ENCODE measurements at regions not wholly inside any gene's neighbourhood (a gene's known extent, or its start where the extent isn't known, plus 50 kb on each side); places are given as distances from the start of the nearest gene placed in this dataset.
A peak's percentile ranks its signal among the peaks of the same experiment; 100 is the strongest.

GRCh38 chr14:97387252-97387874 is 590.2 kb downstream of the VRK1 start:
- DNase-seq (no peak), ATAC-seq (ENCODE audit: poor library complexity) (no peak)
- intact Hi-C loops (cut with DNase I): no loop called here

GRCh38 chr14:97388408-97388807 is 591.2 kb downstream of the VRK1 start:
- intact Hi-C loops (cut with DNase I): no loop called here
- DNase-seq: no peak
- no peak for ATAC-seq (ENCODE audit: poor library complexity)

- intact Hi-C loops (cut with DNase I): no loop called here
- DNase-seq: peak; percentile 44
- peak; percentile 79 for ATAC-seq (ENCODE audit: poor library complexity)
Measured at GRCh38 chr14:97390096-97390724, 593.0 kb downstream of the VRK1 start.

DNA sequence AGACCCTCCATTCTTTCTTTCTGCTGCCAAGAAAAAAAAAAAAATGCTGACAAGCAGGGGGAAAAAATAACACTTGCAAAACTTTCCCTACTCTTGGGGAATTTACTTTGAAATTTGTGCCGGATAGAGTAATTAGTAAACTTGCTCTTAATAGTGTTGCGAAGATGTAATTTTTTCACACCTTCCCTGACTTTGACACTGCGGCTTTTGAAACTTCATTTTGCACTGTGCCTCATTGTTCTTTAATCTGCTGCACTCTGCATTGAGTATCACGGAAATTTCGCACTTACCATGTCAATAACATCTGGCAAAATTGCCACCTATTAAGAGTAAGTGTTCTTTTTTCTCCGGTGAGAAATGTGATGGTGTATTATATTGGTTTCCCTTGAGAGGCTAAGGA is 596.1 kb downstream of the VRK1 start:
- intact Hi-C loops (cut with DNase I): no loop called here
- ATAC-seq (ENCODE audit: poor library complexity) (no peak), DNase-seq (no peak)

GRCh38 chr14:97395068-97395467 is 597.9 kb downstream of the VRK1 start:
- DNase-seq (no peak), ATAC-seq (ENCODE audit: poor library complexity) (no peak)
- intact Hi-C loops (cut with DNase I): no loop called here

DNA sequence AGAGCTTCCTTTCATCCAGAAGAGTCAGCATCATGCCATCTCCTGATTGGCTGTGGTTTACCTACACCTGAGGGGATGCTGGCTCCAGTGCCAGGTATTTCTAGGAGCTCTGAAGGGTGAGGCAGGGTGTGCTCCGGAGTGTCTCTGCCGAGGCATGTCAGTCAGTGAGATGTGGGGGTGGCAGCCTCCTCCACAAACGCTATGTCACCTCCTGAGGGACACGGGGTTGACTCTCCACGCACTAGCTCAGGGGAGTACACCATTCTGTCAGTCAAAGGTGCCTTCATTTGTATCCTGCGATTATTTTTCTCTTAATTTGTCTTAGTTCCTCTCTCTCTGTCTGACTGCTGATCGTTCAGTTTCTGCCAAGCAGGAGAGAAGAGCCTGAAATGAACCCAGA is 604.5 kb downstream of the VRK1 start:
- intact Hi-C loops (cut with DNase I): no loop called here
- ATAC-seq (ENCODE audit: poor library complexity): no peak

DNA sequence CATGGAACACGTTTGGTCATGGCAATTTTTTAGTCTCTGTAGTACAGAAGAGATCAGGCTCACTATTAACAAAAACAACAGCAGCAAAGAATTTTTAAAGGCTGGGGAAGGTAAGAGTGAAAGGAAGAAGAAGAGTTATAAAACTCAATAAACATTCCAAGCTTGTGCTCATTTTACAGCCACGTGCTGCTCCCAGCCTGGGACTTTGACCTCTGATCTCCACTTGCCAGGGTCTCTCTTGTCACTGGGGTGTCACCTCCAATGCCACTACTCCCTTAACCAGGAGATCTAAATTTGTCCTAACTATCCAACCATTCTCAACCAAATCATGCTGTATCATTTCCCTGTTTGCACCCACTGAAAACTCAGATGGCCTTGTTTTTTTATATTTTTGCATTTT is 605.1 kb downstream of the VRK1 start:
- intact Hi-C loops (cut with DNase I): no loop called here
- DNase-seq (no peak), ATAC-seq (ENCODE audit: poor library complexity) (no peak)

More for the DNA sequence above, 604.5 kb downstream of the VRK1 start:
- no peak for DNase-seq

- no peak for DNase-seq
- ATAC-seq (ENCODE audit: poor library complexity): no peak
- intact Hi-C loops (cut with DNase I): no loop called here
Measured at GRCh38 chr14:97407701-97408407, 610.7 kb downstream of the VRK1 start.

GRCh38 chr14:97408503-97408902 is 611.3 kb downstream of the VRK1 start:
- DNase-seq (no peak), ATAC-seq (ENCODE audit: poor library complexity) (no peak)
- intact Hi-C loops (cut with DNase I): no loop called here

DNA sequence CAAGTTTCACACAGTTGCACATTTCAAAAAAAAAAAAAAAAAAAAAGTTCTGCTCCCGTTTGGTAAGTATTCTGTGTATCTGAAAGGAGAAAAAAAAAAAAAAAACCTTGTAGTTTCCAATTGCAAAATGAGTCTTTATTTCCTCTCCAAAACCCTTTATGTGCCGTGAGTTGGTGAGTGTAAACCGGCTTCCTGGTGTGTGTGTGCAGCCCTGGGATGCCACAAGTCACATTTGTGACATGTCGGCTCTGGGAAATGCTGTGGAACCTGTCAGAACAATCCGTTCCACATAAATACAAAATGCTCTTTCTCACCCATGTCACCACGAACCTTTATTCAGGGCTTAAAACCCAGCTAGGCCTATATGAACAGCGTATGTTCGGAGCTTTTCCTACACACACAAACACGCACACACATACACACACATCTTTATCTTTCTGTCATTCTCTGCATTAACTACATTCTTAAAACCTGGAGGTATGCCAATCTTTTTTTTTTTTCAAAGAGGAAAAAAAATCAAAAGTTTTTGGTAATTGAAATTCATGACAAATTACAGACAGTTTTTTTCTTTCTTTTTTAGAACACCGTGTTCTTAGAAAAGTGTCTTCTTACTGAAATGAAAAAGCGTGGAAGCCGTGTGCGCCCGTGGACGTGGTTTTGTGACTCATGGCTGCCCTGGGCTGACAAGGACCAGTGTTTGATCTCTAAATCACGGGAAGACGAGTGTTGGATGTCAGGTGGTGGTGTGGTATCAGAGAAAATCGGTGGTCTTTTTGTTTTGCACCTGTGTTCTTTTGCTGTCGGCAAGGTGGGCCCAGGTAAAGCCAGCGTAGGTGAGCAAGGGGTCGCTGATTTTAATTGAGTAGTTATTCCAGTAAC is 612.0 kb downstream of the VRK1 start:
- no peak for DNase-seq
- no peak for ATAC-seq (ENCODE audit: poor library complexity)
- intact Hi-C loops (cut with DNase I): no loop called here

DNA sequence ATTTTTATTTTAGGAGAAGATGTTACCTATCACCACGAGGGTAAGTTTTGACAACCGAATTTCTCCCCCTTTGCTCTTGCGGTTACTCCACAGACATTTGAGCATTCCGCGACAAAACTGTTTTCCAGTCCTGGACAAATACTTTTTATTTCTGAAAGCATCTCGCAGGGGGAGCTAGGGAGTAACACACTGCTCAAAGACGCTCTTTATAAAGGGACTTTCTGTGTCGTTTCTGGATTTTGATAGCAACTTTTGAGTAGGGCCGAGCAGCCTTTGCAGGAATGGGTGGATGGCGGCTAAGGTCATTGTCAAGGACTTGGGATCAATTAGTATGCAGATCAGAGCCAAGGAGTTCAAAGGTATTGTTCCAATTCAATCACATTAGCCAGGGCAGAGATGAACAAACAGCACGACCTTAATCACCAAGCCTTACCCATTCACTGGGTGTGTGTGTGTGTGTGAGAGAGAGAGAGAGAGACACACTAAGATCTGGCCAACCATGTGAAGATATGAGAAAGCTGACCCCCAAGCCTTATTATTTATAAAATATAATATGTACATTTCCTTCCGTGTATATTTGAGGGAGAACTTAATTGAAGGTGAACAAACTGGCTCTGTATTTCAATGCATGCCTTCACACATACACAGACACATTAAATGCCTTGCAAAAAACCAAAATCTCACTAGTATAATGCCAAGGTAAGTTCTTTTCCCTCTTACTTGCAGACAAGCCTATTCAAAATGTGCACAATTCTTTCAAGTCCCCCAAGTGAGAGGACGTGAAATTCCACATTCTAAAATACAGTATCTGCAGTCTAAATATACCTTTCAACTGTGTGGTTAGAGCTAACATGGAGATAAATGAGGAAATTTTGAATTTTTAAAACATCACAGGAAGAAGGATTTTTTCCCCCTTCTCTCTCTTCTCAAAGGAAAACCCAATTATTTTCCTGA is 613.8 kb downstream of the VRK1 start:
- intact Hi-C loops (cut with DNase I): no loop called here
- no peak for ATAC-seq (ENCODE audit: poor library complexity)
- DNase-seq: no peak

- ATAC-seq (ENCODE audit: poor library complexity): no peak
- intact Hi-C loops (cut with DNase I): no loop called here
- no peak for DNase-seq
Measured at GRCh38 chr14:97411938-97412612, 614.9 kb downstream of the VRK1 start.

DNA sequence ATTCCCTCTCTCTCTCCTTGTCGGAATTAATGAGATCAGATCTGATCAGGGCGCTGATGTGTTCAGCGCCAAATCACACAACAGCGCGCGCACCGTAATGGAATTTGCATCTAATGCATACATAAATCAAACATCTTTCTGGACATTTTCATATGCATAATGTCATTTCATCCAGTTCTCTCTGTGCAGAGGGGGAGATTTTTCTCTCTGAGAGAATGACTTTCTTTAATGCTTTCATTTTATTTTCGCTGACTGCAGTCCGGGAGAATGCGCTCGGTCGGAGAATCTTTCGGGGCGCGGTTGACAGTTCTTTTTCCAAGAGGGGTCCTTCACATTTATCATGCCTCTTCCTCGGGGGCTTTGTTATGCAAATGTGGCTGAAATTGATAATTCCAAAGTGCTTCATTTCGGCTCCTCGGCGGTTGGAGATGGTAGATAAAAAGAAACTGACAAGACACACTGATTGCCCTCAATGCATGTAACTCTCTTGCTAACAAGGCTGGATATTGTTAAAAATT is 615.9 kb downstream of the VRK1 start:
- DNase-seq: no peak
- ATAC-seq (ENCODE audit: poor library complexity): no peak
- intact Hi-C loops (cut with DNase I): no loop called here

GRCh38 chr14:97413966-97414717 is 617.0 kb downstream of the VRK1 start:
- ATAC-seq (ENCODE audit: poor library complexity): no peak
- intact Hi-C loops (cut with DNase I): no loop called here
- DNase-seq: no peak

DNA sequence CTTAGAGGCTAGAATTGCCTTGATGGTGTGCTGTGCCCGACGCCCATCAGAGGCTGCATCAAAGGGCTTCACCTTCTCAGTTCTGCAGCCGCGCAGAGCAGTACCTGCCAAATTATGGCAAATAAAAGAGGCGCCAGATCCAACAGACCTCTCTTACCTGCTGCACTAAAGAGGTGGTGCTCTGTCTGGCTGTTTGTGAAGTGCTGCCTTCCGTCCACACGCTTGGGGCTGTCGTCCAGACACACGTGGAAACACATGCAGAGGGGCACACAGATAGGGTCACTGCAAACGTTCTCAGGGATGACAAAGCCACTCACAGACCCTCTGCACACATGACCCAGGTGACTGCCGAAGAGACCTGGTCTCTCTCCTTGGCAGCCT is 617.5 kb downstream of the VRK1 start:
- no peak for DNase-seq
- no peak for ATAC-seq (ENCODE audit: poor library complexity)
- intact Hi-C loops (cut with DNase I): no loop called here

DNA sequence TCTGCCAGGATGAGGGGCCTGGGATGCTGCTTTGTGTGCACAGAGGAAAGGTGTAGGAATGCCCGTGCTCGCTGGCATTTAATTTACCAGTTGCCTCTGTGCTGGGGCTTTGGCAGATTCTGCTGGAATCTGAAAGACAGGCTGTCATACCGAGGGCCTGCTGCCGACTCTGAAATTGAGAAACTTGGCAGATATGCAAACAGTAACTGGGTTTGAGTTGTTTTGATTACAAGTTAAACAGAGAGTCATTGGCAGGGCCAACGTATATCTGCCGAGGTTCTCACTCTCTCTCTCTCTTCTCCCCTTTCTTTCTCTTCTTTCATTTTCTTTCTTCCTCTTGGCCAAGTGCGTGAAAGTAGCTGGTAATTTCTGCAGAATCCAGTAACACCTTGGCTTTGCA is 618.7 kb downstream of the VRK1 start:
- intact Hi-C loops (cut with DNase I): no loop called here
- DNase-seq: no peak
- no peak for ATAC-seq (ENCODE audit: poor library complexity)

DNA sequence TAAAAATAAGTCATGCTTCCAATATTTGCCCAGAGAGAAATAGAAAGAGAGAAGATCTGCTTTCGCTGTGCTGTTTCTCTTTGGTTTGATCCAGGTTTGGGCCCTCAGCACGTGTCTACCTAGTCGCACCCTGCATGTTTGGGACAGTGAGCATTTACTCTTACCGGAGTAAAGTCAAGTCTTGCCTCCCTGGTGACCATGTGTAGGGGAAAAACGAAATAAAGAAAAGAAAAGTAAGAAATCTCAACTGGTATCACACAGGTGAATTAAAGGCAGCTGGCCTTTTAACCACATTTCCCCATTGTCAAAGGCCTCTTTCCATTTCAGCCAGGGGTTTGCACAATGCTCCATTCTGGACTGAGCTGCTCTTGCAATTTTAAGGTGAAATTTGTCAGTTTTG is 619.4 kb downstream of the VRK1 start:
- intact Hi-C loops (cut with DNase I): no loop called here
- ATAC-seq (ENCODE audit: poor library complexity): no peak
- DNase-seq: no peak
